B cell (primary cell): ENCODE measurements at regions not wholly inside any gene's neighbourhood (a gene's known extent, or its start where the extent isn't known, plus 50 kb on each side); places are given as distances from the start of the nearest gene placed in this dataset.

Experiments used
- CTCF ChIP-seq: fragments of 200-600 bp; IDR thresholded peaks from one replicate; pipeline ENCODE4 v1.8.0; 2022; ENCODE audit warnings: antibody characterized with exemption, mild to moderate bottlenecking
- EZH2 ChIP-seq: IDR thresholded peaks from 2 replicates; pipeline ENCODE4 v1.6.1; 2012; ENCODE audit warnings: borderline replicate concordance, low read depth, mild to moderate bottlenecking, moderate library complexity, low read length; ENCODE audit not compliant: insufficient read depth, poor library complexity, severe bottlenecking

- TF ChIP-seq CTCF (no peak), EZH2 (no peak)
Observed at GRCh38 chr6:16959789-16960188, 142.1 kb upstream of the STMND1 start.
